ENCODE measurements at regions not wholly inside any gene's neighbourhood (a gene's known extent, or its start where the extent isn't known, plus 50 kb on each side); places are given as distances from the start of the nearest gene placed in this dataset.

- Histone ChIP-seq H3K9me3 (no peaks in the 10 kb centered on the region), H3K4me1 (no peaks in the 10 kb centered on the region), H3K36me3 (no peaks in the 10 kb centered on the region), H3K27me3 (no peaks in the 10 kb centered on the region), H3K27ac (no peak overlapping the region), H3K4me3 (no peak overlapping the region)
- in situ Hi-C loops (cut with MboI; ENCODE audit: low sequenced_read_pairs in 4 of 4) (no loop called here), intact Hi-C loops (cut with DNase I; ENCODE audit: low total_unique reads) (no loop called here)
- no peak for TF ChIP-seq POLR2A (IDR thresholded peaks at IDR 0.05)
- TF ChIP-seq, protein P1, sequence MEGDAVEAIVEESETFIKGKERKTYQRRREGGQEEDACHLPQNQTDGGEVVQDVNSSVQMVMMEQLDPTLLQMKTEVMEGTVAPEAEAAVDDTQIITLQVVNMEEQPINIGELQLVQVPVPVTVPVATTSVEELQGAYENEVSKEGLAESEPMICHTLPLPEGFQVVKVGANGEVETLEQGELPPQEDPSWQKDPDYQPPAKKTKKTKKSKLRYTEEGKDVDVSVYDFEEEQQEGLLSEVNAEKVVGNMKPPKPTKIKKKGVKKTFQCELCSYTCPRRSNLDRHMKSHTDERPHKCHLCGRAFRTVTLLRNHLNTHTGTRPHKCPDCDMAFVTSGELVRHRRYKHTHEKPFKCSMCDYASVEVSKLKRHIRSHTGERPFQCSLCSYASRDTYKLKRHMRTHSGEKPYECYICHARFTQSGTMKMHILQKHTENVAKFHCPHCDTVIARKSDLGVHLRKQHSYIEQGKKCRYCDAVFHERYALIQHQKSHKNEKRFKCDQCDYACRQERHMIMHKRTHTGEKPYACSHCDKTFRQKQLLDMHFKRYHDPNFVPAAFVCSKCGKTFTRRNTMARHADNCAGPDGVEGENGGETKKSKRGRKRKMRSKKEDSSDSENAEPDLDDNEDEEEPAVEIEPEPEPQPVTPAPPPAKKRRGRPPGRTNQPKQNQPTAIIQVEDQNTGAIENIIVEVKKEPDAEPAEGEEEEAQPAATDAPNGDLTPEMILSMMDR (IDR thresholded peaks at IDR 0.05 in 4 of 5, conservative IDR thresholded peaks at IDR 0.05 in 1 of 5), result no peak
- no peak for DNase-seq
- no peak for ATAC-seq
These were observed 630.8 kb upstream of the GBE1 start for GRCh38 chr3:82392203-82392775.

GRCh38 chr3:82390868-82391267 is 629.4 kb upstream of the GBE1 start:
- DNase-seq, result no peak
- intact Hi-C loops (cut with DNase I; ENCODE audit: low total_unique reads) (no loop called here), in situ Hi-C loops (cut with MboI; ENCODE audit: low sequenced_read_pairs in 4 of 4) (no loop called here)
- H3K4me3 ChIP-seq, result no peak overlapping the region
- H3K27me3 ChIP-seq, result no peaks in the 10 kb centered on the region
- no peaks in the 10 kb centered on the region for H3K36me3 ChIP-seq
- no peaks in the 10 kb centered on the region for H3K9me3 ChIP-seq
- no peak for TF ChIP-seq POLR2A (IDR thresholded peaks at IDR 0.05)
- TF ChIP-seq, protein P1 (IDR thresholded peaks at IDR 0.05 in 4 of 5, conservative IDR thresholded peaks at IDR 0.05 in 1 of 5), result no peak
- no peak for ATAC-seq
- no peak overlapping the region for H3K27ac ChIP-seq
- no peaks in the 10 kb centered on the region for H3K4me1 ChIP-seq

- TF ChIP-seq, protein P1 (IDR thresholded peaks at IDR 0.05 in 4 of 5, conservative IDR thresholded peaks at IDR 0.05 in 1 of 5), result no peak
- no peak for TF ChIP-seq POLR2A (IDR thresholded peaks at IDR 0.05)
- no peak for ATAC-seq
- no peaks in the 10 kb centered on the region for H3K9me3 ChIP-seq
- H3K27ac ChIP-seq, result no peak overlapping the region
- DNase-seq, result no peak
- no peaks in the 10 kb centered on the region for H3K36me3 ChIP-seq
- intact Hi-C loops (cut with DNase I; ENCODE audit: low total_unique reads), result no loop called here
- no peaks in the 10 kb centered on the region for H3K4me1 ChIP-seq
- H3K27me3 ChIP-seq, result no peaks in the 10 kb centered on the region
- in situ Hi-C loops (cut with MboI; ENCODE audit: low sequenced_read_pairs in 4 of 4), result no loop called here
- H3K4me3 ChIP-seq, result no peak overlapping the region
These were observed 625.2 kb upstream of the GBE1 start for GRCh38 chr3:82386647-82387046.

DNA sequence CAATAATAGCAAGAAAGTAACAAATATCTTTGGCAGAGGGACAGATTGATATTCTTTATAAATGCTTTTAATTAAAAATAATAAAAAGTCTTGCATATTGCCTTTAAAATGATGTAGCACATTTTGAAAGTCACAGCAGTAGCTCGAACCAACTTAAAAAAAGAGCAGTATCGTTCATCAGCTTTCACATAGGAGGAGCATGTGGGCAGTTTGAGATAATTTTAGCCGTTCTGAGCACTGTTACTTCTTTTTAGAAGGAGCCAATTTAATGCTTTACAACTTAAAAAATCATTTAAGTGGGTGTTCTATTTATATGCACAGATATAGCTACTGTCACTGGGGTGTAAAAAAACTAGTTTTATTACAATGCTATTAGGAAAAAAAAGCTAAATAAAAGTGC is 622.7 kb upstream of the GBE1 start:
- ATAC-seq, result no peak
- Histone ChIP-seq H3K4me1 (no peaks in the 10 kb centered on the region), H3K4me3 (no peak overlapping the region), H3K9me3 (no peaks in the 10 kb centered on the region), H3K27ac (no peak overlapping the region), H3K27me3 (no peaks in the 10 kb centered on the region), H3K36me3 (no peaks in the 10 kb centered on the region)
- intact Hi-C loops (cut with DNase I; ENCODE audit: low total_unique reads), result no loop called here
- no peak for DNase-seq
- TF ChIP-seq, protein P1 (IDR thresholded peaks at IDR 0.05 in 4 of 5, conservative IDR thresholded peaks at IDR 0.05 in 1 of 5), result no peak
- TF ChIP-seq POLR2A (IDR thresholded peaks at IDR 0.05), result no peak
- in situ Hi-C loops (cut with MboI; ENCODE audit: low sequenced_read_pairs in 4 of 4), result no loop called here

GRCh38 chr3:82382831-82383230 is 621.4 kb upstream of the GBE1 start:
- intact Hi-C loops (cut with DNase I; ENCODE audit: low total_unique reads), result no loop called here
- in situ Hi-C loops (cut with MboI; ENCODE audit: low sequenced_read_pairs in 4 of 4), result no loop called here
- H3K9me3 ChIP-seq, result no peaks in the 10 kb centered on the region
- no peak overlapping the region for H3K27ac ChIP-seq
- no peaks in the 10 kb centered on the region for H3K27me3 ChIP-seq
- H3K4me1 ChIP-seq, result no peaks in the 10 kb centered on the region
- ATAC-seq, result no peak
- no peak overlapping the region for H3K4me3 ChIP-seq
- DNase-seq, result no peak
- no peaks in the 10 kb centered on the region for H3K36me3 ChIP-seq
- TF ChIP-seq, protein P1 (IDR thresholded peaks at IDR 0.05 in 4 of 5, conservative IDR thresholded peaks at IDR 0.05 in 1 of 5), result no peak
- no peak for TF ChIP-seq POLR2A (IDR thresholded peaks at IDR 0.05)
